Kidney (tissue), 13 donors: ENCODE measurements at regions not wholly inside any gene's neighbourhood (a gene's known extent, or its start where the extent isn't known, plus 50 kb on each side); places are given as distances from the start of the nearest gene placed in this dataset.

ENCODE experiments used
- DNase-seq, 5 donors: peaks; one replicate each; pipeline ENCODE4 v3.0.0-alpha.2; 2013 to 2020
- FAIRE-seq: peaks from 2 replicates; lab custom pipeline; 2012; peaks lifted over from hg19 to GRCh38; lab: Jason Lieb, UNC
- H3K27ac ChIP-seq, 2 donors: one replicate each; pipeline ENCODE4 v1.7.0; 2013; ENCODE audit warnings: low read depth in 2 of 2, low read length in 2 of 2, inconsistent platforms in 1 of 2
- H3K27me3 ChIP-seq: one replicate; pipeline ENCODE4 v1.7.1; 2013; ENCODE audit warnings: low read length, inconsistent platforms; ENCODE audit not compliant: control insufficient read depth, insufficient read depth
- H3K36me3 ChIP-seq, 3 donors: one replicate each; pipeline versions ENCODE4 v1.7.0 to v1.7.1; 2013; ENCODE audit warnings: low read length in 3 of 3, control low read depth in 1 of 3, inconsistent platforms in 1 of 3; ENCODE audit not compliant: insufficient read depth in 3 of 3, control insufficient read depth in 2 of 3
- H3K4me1 ChIP-seq, 3 donors: one replicate each; pipeline versions ENCODE4 v1.7.0 to v1.7.1; 2013; ENCODE audit warnings: low read length in 3 of 3, inconsistent platforms in 1 of 3, low read depth in 1 of 3; ENCODE audit not compliant: control insufficient read depth in 2 of 3, insufficient read depth in 2 of 3
- H3K4me3 ChIP-seq, 3 donors: one replicate each; pipeline versions ENCODE4 v1.7.0 to v1.8.1; 2013; ENCODE audit warnings: low read length in 3 of 3, control low read depth in 1 of 3, inconsistent platforms in 1 of 3
- H3K9ac ChIP-seq, 3 donors: one replicate each; pipeline versions ENCODE4 v1.7.0 to v1.7.1; 2013; ENCODE audit warnings: low read length in 3 of 3, control low read depth in 1 of 3, inconsistent platforms in 1 of 3
- H3K9me3 ChIP-seq, 3 donors: one replicate each; pipeline versions ENCODE4 v1.7.0 to v1.7.1; 2013; ENCODE audit warnings: low read length in 3 of 3, control low read depth in 1 of 3, inconsistent platforms in 1 of 3; ENCODE audit not compliant: control insufficient read depth in 2 of 3, insufficient read depth in 1 of 3
- intact Hi-C: fragments of 100-400 bp; cut with DNase I; formaldehyde crosslinking; loops from one replicate; pipeline ENCODE4 v1.11.1; 2022
- TF ChIP-seq, protein P1 (sequence below): IDR thresholded peaks from 3 replicates; pipeline ENCODE4 v1.5.1; 2012; ENCODE audit warnings: mild to moderate bottlenecking, moderate library complexity, borderline replicate concordance; ENCODE audit not compliant: insufficient read depth; ENCODE audit errors: extremely low read depth
- donor health status: control.
- donor health status: control.
- donor health status: control.
- donor health status: control.
- donor health status: control.
- donor health status: DM: yes; HTN: yes; CAD: no.
- donor health status: Normal renal cell carcinoma (clear cell type).

- no peak overlapping the region for H3K4me3 ChIP-seq
- FAIRE-seq (no peak), DNase-seq (no peak)
- TF ChIP-seq, protein P1, sequence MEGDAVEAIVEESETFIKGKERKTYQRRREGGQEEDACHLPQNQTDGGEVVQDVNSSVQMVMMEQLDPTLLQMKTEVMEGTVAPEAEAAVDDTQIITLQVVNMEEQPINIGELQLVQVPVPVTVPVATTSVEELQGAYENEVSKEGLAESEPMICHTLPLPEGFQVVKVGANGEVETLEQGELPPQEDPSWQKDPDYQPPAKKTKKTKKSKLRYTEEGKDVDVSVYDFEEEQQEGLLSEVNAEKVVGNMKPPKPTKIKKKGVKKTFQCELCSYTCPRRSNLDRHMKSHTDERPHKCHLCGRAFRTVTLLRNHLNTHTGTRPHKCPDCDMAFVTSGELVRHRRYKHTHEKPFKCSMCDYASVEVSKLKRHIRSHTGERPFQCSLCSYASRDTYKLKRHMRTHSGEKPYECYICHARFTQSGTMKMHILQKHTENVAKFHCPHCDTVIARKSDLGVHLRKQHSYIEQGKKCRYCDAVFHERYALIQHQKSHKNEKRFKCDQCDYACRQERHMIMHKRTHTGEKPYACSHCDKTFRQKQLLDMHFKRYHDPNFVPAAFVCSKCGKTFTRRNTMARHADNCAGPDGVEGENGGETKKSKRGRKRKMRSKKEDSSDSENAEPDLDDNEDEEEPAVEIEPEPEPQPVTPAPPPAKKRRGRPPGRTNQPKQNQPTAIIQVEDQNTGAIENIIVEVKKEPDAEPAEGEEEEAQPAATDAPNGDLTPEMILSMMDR: no peak
- H3K9ac ChIP-seq: no peak overlapping the region
- no peaks in the 10 kb centered on the region for H3K36me3 ChIP-seq
- intact Hi-C loops: no loop called here
- H3K27ac ChIP-seq: no peak overlapping the region
- H3K9me3 ChIP-seq: peaks cover 0 to 6% (median 0%) of the 10 kb centered on the region in 3 donors
- no peaks in the 10 kb centered on the region for H3K4me1 ChIP-seq
- H3K27me3 ChIP-seq: no peaks in the 10 kb centered on the region
These were observed 284.3 kb downstream of the EPM2A start for GRCh38 chr6:145451029-145451428.

DNA sequence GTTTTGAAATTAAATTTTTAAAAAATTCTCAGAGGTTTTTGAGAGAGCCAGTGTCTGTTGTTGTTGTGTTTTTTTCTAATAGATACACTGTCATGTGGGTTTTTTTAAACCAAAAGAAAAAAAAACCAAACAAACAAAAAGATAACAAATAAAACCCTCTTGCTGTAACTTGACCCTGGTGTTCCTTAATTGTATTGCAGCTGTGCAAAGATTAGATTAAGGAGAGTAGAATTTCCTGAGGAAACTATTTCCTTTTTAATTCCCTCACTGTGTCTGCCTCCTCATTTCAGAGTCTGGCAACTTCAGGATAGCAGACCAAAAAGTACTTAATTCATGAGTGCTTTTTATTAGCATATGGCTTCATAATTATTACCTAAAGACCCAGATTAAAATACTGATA is 281.9 kb downstream of the EPM2A start:
- TF ChIP-seq, protein P1: no peak
- FAIRE-seq (no peak), DNase-seq (no peak)
- no peaks in the 10 kb centered on the region for H3K27me3 ChIP-seq
- no peaks in the 10 kb centered on the region for H3K4me1 ChIP-seq
- no peak overlapping the region for H3K4me3 ChIP-seq
- H3K9ac ChIP-seq: no peak overlapping the region
- H3K9me3 ChIP-seq: no peaks in the 10 kb centered on the region
- intact Hi-C loops: no loop called here
- H3K36me3 ChIP-seq: no peaks in the 10 kb centered on the region
- no peak overlapping the region for H3K27ac ChIP-seq

- no peak overlapping the region for H3K27ac ChIP-seq
- H3K4me3 ChIP-seq: no peak overlapping the region
- intact Hi-C loops: no loop called here
- DNase-seq (no peak), FAIRE-seq (no peak)
- no peak overlapping the region for H3K9ac ChIP-seq
- H3K27me3 ChIP-seq: no peaks in the 10 kb centered on the region
- H3K4me1 ChIP-seq: no peaks in the 10 kb centered on the region
- no peaks in the 10 kb centered on the region for H3K36me3 ChIP-seq
- no peaks in the 10 kb centered on the region for H3K9me3 ChIP-seq
- TF ChIP-seq, protein P1: no peak
These were observed 281.3 kb downstream of the EPM2A start for GRCh38 chr6:145454006-145454405.

DNA sequence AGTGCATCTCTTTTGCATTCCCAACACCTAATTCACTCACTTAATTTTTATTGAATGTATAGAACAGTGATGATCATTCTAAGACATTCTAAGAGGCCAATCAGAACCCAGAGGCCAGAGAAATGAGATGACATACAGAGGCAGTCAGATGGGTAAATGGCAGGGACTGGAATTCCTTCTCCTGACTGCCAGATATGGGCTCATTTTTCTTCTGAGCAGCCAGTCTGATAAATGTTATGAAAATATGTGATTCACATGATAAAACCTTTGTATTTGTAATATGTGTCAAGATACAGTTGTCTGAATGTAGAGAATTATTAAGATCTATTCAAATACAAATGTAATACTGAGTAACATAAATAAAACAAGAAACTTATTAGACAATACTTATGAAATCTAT is 277.8 kb downstream of the EPM2A start:
- Histone ChIP-seq H3K4me3 (no peak overlapping the region), H3K9ac (no peak overlapping the region), H3K4me1 (no peaks in the 10 kb centered on the region), H3K27me3 (no peaks in the 10 kb centered on the region), H3K27ac (no peak overlapping the region), H3K9me3 (no peaks in the 10 kb centered on the region), H3K36me3 (no peaks in the 10 kb centered on the region)
- no peak for FAIRE-seq
- intact Hi-C loops: no loop called here
- no peak for DNase-seq
- TF ChIP-seq, protein P1: no peak
